Glutamatergic neuron (in vitro differentiated cells): ENCODE measurements at regions not wholly inside any gene's neighbourhood (a gene's known extent, or its start where the extent isn't known, plus 50 kb on each side); places are given as distances from the start of the nearest gene placed in this dataset.

Source experiments
- DNase-seq: peaks from one replicate; pipeline ENCODE4 v3.0.0; 2022
- H3K27ac Mint-ChIP-seq: one replicate; pipeline ENCODE4 v1.8.0; 2020; ENCODE audit warnings: mild to moderate bottlenecking, mixed read lengths, inconsistent platforms; ENCODE audit not compliant: unreplicated experiment
- H3K27me3 Mint-ChIP-seq: one replicate; pipeline ENCODE4 v1.8.0; 2020; ENCODE audit warnings: mild to moderate bottlenecking, moderate library complexity, mixed read lengths, inconsistent platforms; ENCODE audit not compliant: unreplicated experiment
- H3K36me3 Mint-ChIP-seq: one replicate; pipeline ENCODE4 v1.8.0; 2020; ENCODE audit warnings: mild to moderate bottlenecking, mixed read lengths, inconsistent platforms; ENCODE audit not compliant: unreplicated experiment
- H3K4me1 Mint-ChIP-seq: one replicate; pipeline ENCODE4 v1.8.0; 2020; ENCODE audit warnings: mild to moderate bottlenecking, low read depth, mixed read lengths, inconsistent platforms; ENCODE audit not compliant: unreplicated experiment
- H3K4me3 Mint-ChIP-seq: one replicate; pipeline ENCODE4 v1.8.0; 2020; ENCODE audit warnings: mild to moderate bottlenecking, mixed read lengths, inconsistent platforms; ENCODE audit not compliant: unreplicated experiment
- H3K9me3 Mint-ChIP-seq: one replicate; pipeline ENCODE4 v1.8.0; 2020; ENCODE audit warnings: mild to moderate bottlenecking, moderate library complexity, mixed read lengths, inconsistent platforms; ENCODE audit not compliant: unreplicated experiment
- CTCF ChIP-seq: fragments of 200-600 bp; sonication (generic); IDR thresholded peaks from one replicate; pipeline ENCODE4 v1.5.0; 2021; ENCODE audit not compliant: partially characterized antibody, unreplicated experiment

GRCh38 chr1:82463951-82464350 is 663.2 kb downstream of the ADGRL2 start:
- H3K4me3 Mint-ChIP-seq = no peak overlapping the region
- H3K36me3 Mint-ChIP-seq = no peaks in the 10 kb centered on the region
- H3K27me3 Mint-ChIP-seq = no peaks in the 10 kb centered on the region
- TF ChIP-seq CTCF = no peak
- no peak overlapping the region for H3K27ac Mint-ChIP-seq
- DNase-seq = no peak
- peaks cover 11% of the 10 kb centered on the region for H3K4me1 Mint-ChIP-seq
- no peaks in the 10 kb centered on the region for H3K9me3 Mint-ChIP-seq

GRCh38 chr1:82462366-82462765 is 661.6 kb downstream of the ADGRL2 start:
- Mint-ChIP-seq H3K4me1 (peaks cover 11% of the 10 kb centered on the region), H3K9me3 (no peaks in the 10 kb centered on the region), H3K27ac (no peak overlapping the region), H3K36me3 (no peaks in the 10 kb centered on the region), H3K27me3 (no peaks in the 10 kb centered on the region), H3K4me3 (no peak overlapping the region)
- no peak for TF ChIP-seq CTCF
- no peak for DNase-seq

- TF ChIP-seq CTCF = no peak
- no peak for DNase-seq
- Mint-ChIP-seq H3K27me3 (no peaks in the 10 kb centered on the region), H3K9me3 (no peaks in the 10 kb centered on the region), H3K4me1 (no peaks in the 10 kb centered on the region), H3K36me3 (peaks cover 10% of the 10 kb centered on the region), H3K4me3 (no peak overlapping the region), H3K27ac (no peak overlapping the region)
Measured at GRCh38 chr1:82455342-82455741, 654.6 kb downstream of the ADGRL2 start.

- H3K27ac Mint-ChIP-seq = no peak overlapping the region
- H3K4me3 Mint-ChIP-seq = no peak overlapping the region
- no peak for TF ChIP-seq CTCF
- no peaks in the 10 kb centered on the region for H3K9me3 Mint-ChIP-seq
- H3K36me3 Mint-ChIP-seq = peaks cover 10% of the 10 kb centered on the region
- no peaks in the 10 kb centered on the region for H3K4me1 Mint-ChIP-seq
- no peaks in the 10 kb centered on the region for H3K27me3 Mint-ChIP-seq
- DNase-seq = no peak
Measured at GRCh38 chr1:82454431-82454830, 653.7 kb downstream of the ADGRL2 start.

- DNase-seq = no peak
- no peak overlapping the region for H3K27ac Mint-ChIP-seq
- no peaks in the 10 kb centered on the region for H3K9me3 Mint-ChIP-seq
- H3K4me1 Mint-ChIP-seq = no peaks in the 10 kb centered on the region
- no peaks in the 10 kb centered on the region for H3K27me3 Mint-ChIP-seq
- H3K36me3 Mint-ChIP-seq = peaks cover 10% of the 10 kb centered on the region
- no peak for TF ChIP-seq CTCF
- H3K4me3 Mint-ChIP-seq = no peak overlapping the region
Measured at GRCh38 chr1:82453511-82454185, 652.9 kb downstream of the ADGRL2 start.
